Amygdala (tissue), 56 donors: ENCODE measurements at regions not wholly inside any gene's neighbourhood (a gene's known extent, or its start where the extent isn't known, plus 50 kb on each side); places are given as distances from the start of the nearest gene placed in this dataset.
"Not testable (repeated sequence)": the region's sequence is repeated elsewhere in the genome, so short reads cannot be mapped to it uniquely, and the experiment has no call there.

ENCODE experiments used
- DNase-seq, 56 donors: peaks; one replicate each; lab custom pipeline; 2025; lab: John Stamatoyannopoulos, UW

DNA sequence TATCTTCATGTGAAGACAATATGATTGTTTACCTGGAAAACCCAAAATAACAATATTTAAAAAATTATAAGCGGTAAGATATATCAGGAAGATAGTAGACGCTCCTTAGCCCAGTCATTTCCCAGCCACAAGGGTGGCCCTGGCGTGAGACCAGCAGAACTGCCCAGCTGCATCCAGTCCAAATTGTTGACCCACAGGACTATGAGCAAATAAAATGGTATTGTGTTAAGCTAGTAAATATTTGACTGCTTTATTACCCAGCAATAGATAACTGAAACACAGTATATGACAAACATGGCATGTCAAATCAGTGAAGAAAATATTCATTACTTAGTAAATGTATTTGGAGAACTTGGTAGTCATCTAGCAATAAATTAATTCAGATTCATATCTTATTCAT, 294.3 kb upstream of the SPAG17 start:
- DNase-seq = no peak

DNA sequence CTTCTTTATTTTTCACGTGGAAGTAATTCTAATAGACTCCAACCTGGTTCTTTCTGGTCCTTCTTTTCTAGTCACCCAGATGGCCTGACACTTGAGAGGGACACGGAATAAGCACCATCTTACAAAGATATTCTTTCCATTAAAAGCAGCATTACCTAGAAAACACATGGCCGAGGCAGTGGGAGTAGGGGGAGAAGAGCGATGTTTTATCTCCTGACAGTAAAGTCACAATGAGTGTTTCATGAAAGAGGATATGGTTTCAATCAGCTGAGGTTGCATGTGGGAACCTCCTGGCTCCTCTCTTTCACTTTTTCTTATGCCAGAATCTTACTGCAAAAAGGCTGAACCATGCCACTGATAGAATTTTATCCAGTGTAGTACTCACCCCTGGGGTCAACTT, 288.8 kb upstream of the SPAG17 start:
- DNase-seq = no peak

DNA sequence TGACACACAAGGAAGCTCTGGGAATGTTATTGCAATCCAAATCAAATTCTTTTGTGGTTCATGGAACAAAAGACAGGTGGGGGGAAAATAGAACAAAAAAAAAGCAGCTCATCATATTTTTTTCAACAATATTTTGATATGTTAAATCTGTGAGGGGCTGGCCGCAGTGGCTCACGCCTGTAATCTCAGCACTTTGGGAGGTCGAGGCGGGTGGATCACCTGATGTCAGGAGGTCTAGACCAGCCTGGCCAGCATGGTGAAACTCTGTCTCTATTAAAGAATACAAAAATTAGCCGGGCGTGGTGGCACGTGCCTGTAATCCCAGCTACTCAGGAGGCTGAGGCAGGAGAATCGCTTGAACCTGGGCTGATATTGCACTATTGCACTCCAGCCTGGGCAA, 279.4 kb upstream of the SPAG17 start:
- DNase-seq = not testable (repeated sequence)

DNA sequence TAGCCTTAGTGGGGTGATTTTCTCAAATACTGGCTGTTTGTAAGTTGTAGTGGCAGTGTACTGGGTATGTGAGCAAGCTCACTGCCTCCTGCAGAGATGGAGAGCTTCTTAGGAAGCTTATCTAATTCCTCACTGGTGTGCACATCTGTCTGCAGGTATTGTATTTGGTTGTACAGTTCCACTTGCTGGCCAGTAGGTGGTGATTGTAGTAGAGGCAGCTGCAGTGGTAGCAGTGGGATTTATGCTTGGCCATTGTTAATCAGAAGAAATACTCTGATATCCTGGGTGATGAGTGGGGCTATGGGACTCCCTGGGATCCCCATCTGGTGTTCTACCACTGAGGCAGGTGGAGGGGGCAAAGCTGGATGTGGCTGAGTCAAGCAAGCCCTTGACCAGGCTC, 276.1 kb upstream of the SPAG17 start:
- DNase-seq = no peak

DNA sequence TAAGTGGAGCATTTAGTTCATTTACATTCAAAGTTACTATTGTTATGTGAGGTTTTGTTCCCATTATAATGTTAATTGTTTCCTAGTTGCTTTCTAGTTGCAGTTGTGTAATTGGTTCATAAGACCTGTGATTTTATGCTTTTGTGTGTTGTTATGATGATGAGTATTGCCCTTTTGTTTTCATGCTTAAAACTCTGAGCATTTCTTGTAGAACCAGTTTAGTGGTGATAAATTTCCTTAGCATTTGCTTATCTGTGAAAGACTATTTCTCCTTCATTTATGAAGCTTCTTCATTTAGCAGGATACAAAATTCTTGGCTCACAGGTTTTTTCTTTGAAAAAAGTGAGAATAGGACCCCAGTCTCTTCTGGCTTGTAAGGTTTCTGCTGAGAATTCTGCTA, 274.8 kb upstream of the SPAG17 start:
- DNase-seq = no peak

DNA sequence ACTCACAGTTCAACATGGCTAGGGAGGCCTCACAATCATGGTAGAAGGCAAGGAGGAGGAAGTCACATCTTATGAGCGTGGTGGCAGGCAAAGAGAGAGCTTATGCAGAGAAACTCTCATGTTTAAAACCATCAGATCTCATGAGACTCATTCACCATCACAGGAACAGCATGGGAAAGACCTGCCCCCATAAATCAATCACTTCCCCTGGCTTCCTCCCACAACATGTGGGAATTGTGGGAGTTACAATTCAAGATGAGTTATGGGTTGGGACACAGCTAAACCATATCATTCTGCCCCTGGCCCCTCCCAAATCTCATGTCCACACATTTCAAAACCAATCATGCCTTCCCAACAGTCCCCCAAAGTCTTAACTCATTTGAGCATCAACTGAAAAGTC, 268.8 kb upstream of the SPAG17 start:
- not testable (repeated sequence) for DNase-seq

DNA sequence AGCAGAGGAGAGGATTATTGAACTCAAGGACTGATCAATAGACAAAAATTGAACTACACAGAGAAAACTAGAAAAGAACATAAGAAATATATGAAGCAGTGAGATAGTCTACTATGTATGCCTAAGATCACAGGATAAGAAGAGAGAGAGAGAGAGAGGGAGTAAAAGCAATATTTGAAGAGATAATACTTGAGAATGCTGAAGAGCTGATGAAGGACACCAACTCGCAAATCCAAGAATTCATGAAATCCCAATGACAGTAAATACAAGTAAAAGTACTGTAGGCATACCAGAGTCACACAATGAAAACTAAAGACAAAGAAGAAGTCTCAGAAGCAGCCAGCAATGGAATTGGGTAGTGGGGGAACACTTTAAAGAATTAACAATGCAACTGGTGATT, 260.1 kb upstream of the SPAG17 start:
- no peak for DNase-seq

DNA sequence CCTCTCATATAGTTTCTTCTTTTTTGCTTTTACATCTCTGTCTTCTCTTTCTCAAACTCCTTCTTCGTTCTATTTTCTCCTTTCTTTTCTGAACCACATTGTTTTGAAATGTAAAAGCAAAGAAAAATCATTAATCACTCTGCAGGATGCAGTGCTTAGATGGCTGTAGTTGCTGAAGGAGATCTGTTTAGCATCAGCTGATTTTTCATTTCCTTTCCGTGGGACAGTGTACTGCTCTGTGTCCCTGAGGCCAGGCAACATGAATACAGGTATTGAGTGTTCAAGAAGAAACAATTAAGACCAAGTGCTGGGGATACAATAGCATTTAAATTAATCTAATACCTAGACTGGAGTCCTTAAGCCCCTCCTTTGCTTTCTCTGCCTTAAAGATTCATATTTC, 257.2 kb upstream of the SPAG17 start:
- DNase-seq = no peak

DNA sequence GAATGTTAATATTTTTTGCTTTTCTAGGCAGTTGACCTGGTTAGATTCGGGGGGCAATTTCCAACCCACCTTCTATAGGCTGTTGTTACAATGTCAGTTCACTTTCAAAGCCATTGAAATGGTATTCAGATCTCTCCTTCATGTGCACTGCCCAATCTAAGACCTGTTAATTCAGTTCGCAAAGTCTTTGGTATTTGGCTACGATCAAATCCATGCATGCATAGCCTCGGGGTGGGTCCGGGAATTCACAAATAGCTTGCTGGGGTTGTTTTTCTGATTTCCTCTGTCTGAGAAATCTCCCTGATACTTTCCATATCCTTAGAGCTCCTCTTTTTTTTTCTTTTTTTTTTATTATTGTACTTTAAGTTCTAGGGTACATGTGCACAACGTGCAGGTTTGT, 252.6 kb upstream of the SPAG17 start:
- no peak for DNase-seq

DNA sequence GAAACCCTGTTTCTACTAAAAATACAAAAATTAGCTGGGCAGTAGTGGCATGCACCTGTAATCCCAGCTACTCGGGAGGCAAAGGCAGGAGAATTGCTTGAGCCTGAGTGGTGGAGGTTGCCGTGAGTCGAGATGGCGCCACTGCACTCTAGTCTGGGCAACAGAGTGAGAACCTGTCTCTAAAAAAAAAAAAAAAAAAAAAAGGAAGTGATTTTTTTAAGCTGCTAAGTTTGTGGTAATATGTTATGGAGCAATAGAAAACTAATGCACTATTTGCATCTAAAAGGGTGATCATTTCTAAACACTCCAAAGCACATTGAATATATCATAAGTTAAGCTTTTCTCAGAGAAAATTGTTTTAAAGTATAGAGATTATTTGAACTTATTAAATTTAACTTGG, 244.8 kb upstream of the SPAG17 start:
- DNase-seq = no peak

DNA sequence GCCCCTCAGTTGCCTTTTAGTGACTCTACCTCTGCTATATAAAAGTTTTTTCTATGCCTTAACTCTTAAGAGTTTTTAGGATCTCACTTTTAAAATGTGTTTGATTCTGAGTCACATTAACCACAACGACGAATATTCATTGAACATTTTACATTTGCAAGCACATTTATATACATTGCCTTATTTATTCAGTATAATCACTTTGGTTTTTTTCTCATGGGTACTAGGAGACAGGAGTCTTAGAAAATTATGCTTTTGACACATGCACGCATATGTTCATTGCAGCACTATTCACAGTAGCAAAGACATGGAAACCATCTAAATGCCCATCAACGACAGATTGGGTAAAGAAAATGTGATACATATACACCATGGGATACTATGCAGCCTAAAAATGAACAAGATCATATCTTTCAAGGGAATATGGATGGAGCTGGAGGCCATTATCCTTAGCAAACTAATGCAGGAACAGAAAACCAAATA, 236.9 kb upstream of the SPAG17 start:
- no peak for DNase-seq

DNA sequence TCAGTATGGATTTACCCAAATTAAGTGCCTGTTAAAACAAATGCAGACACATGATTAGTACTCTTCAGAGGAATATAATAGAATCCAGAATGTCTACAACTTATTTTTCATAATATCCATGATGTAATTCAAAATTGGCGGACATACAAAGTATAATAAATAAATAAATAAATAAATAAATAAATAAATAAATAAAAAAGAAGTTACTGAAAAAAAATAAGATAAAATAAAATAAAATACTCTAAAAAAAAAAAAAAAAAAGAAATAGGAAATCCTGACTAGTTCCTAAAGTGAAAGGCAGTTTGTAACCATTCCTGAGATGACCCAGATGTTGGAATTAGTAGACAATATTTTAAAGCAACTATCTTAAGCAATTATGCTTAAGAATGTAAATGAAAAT, 219.0 kb upstream of the SPAG17 start:
- DNase-seq = no peak

DNA sequence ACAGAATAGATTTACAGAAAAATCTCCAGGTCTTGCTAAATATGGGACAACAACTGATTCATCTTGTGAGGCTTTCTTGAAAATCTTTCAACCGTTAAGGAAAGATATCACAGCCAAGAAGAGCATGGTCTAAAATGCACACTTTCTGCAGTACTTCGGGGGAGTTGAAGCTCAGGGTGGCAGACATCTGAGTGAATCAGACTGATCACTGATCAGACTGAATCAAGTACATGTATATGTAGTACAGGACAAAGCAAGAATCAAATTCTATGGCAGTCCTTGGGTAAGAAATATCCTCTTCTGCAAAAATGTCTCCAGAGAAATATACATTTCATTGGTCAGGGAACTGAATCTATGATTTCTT, 212.4 kb upstream of the SPAG17 start:
- DNase-seq = no peak

DNA sequence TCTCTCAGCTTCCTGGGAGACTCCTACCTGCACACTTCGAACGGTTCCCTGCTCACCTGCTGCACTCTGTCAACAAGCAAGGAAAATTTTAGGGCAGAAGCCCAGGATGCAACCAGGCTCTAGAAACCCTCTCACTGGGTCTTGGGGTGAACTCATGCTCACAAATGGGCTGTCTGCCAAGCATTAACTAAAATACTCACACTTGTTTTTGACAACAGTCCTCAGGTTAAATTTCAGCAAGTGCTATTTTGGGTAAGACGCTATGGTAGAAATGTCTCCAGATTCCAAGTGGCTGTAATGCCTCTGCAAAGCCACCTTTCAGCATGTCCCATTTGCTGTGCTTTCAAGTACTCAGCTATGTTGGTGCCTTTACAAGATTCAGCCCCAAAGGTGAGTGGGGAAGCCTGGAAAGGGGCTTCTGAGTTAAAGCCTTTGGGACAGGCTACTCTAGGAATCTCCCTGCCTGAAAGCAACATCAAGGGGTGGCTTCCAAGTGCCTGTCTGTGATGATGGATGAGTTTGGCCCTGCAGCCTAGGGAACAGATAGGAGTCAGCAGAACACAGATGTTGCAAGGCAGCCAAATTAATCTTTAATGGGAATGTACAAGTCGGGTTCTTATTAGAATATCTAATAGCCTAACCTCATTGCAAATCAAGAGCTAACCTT, 211.9 kb upstream of the SPAG17 start:
- DNase-seq = no peak

DNA sequence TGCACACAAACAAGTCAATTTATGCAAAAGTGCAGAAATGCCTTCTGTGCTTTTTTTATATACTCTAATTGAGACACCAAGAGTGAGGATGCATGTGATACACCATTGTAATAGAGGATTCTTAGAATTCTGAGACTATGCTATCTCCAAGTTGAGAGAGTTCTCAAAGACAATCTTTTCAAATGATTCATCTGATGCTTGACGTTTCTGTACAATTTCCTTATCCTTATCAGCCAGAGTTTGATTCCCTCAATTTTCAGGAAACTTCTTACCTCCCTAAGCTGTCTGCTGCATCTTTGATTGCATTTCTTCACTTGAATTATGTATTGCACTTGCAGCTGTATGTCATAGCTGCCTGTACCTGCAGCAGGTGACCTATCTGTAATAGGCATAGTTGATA, 211.3 kb upstream of the SPAG17 start:
- no peak for DNase-seq

DNA sequence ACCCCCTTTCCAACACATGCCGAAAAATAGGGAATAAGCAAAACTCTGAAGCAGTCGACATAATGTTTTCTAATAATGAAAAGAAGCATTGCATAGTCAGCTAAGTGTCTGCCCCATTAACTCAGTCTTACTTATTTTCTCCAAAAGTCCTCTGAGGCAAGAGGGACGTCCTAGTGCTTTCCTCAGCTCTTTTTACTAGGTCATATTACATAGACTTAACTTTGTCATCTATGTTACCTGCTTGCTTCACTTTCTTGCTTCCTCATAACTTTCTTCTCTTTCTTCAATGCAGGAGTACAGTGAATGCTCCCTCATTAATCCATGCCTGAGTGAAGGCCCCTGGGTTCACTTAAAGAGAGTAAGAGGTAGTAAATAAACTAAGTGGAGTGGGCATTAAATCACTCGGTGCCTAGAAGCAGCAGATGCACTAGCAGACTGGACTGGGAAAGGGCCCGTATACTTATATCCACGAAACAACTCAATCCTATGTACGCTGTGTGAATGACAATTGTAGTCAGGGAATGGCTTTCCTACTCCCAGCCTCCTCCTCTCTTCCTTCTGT, 210.5 kb upstream of the SPAG17 start:
- DNase-seq = no peak

DNA sequence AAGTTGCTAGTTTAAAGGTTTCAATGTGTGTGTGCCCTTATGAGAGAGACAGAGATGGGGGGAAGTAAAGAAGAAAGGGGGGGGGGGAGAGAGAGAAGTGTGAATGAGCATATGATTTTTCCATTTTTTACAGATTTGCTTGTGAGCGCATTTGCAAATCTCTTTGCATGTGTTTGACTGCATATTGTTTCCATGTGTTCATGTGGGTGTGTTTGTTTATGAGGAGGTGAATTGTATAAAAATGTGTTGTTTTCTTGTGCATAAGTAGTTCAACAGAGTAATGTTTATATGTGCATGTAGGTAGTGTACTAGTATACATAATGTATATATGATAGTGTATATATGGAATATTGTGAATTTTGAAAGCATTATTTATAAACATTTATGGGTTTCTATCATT, 205.9 kb upstream of the SPAG17 start:
- no peak for DNase-seq

DNA sequence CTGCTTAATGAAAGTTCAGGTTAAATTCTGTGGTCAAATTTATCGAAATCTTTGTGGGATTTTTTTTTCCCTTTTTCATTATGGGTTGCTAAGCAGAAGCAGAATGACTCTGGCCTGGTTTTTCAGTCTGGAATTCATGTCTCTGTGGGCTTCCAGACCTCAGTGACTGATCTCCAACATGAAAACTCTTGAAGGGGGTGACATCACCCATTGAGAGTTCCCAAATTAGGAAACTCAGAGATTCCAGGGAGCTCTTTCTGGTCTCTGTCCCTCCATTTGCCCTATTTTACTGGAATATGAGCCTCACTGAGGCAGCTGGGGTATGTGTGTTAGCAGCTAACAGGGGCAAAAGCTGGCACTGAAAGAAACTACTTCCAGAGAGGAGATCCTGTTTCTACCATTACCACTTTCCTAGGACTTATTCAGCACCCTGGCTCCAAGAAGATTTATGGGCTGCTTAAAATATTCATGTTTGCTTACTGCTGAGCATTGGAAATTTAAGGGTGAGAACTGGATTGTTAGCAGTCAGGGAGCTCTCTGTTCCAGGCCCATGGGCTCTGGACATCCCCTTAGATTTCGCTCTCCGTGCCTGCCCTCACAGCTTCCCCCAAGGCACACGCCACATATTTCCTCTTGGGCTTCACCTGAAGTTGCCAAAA, 203.4 kb upstream of the SPAG17 start:
- no peak for DNase-seq

DNA sequence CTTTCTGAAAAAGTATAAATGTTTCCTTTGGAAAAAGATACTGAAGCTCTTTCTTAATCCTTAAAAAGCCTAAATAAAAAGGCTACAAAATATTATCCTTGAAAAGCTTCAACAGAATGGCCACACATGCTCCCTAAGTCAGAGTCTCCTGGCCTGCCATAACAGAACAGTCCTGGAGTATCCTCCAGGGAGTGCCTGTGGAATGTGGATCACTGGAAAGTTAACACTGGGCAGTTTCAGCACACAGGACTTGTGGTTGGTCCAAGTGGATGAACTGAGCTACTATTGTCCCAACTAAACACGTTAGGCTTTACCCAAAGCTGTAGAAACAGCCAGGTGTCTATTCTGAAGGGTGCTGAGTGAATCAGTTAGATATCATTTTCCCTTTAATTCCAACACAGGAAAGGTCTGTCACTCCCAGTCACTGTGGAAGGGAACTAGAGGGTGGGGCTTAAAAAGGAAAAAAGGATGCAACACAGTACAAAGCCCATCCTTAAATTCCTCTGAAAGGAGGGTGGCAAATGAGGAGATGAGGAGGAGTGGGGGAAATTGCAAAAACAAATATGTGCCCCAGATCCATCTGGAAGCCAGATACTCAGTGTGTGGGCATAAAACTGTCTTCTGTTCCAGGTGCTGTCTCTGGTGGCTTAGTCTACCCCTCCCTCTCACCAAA, 196.3 kb upstream of the SPAG17 start:
- DNase-seq = no peak

DNA sequence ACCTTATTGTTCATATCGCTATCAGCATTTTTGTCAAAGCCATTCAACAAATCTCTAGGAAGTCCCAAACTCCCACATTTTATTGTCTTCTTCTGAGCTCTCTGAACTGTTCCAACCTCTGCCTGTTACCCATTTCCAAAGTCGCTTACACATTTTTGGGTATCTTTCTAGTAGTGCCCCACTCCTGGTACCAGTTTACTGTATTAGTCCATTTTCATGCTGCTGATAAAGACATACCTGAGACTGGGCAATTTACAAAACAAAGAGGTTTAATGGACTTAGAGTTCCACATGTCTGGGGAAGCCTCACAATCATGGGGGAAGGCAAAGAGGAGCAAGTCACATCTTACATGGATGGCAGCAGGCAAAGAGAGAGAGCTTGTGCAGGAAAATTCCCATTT, 192.2 kb upstream of the SPAG17 start:
- not testable (repeated sequence) for DNase-seq

DNA sequence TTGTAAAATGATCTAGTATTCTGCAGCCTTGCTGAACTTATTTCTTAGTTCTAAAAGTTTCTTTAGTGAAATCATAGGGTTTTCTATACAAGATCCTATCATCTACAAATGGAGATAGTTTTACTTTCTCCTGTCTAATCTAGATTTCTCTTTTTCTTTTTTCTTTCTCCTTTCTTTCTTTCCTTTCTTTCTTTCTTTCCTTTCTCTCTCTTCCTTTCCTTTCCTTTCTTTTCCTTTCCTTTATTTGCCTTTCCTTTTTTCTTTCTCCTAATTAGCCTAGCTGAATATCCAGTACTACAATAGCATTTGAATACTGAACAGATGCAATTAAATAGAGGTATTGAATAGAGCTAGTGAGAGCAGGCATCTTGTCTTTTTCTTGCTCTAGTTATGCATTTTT, 186.6 kb upstream of the SPAG17 start:
- no peak for DNase-seq

DNA sequence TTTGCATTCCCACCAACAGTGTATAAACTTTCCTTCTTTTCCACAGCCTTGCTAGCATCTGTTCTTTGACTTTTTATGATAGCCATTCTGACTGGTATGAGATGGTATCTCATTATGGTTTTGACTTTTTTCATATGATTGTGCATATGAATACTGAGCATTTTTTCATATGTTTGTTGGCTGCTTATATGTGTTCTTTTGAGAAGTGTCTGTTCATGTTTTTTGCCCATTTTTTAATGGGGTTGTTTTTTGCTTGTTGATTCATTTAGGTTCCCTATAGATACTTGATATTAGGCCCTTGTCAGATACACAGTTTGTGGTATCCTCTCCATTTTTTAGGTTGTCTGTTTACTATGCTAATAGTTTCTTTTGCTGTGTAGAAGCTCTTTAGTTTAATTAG, 185.8 kb upstream of the SPAG17 start:
- no peak for DNase-seq
